ENCODE measurements at regions not wholly inside any gene's neighbourhood (a gene's known extent, or its start where the extent isn't known, plus 50 kb on each side); places are given as distances from the start of the nearest gene placed in this dataset.

DNA sequence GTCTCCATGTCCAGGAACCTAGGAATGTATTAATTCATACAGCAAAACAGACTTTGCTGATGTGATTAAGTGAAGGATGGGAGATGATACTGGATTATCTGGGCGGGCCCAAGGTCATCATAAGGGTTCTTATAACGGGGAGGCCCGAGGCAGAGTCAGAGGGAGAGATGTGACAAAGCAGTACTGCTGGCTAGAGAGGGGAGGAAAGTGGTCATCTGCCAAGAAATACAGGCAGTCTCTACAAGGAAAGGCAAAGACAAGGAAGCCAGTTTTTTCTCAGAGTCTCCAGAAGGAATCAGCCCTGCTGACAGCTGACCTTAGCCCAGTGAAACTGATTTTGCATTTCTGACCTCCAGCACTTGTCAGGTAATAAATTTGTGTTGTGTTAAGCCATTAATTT, 66.2 kb upstream of the CORO2B start:
- TF ChIP-seq CTCF (IDR thresholded peaks at IDR 0.05), result no peak
- no peak for TF ChIP-seq POLR2A (IDR thresholded peaks at IDR 0.05)

Data from uterus (tissue), 2 donors.